ENCODE measurements at regions not wholly inside any gene's neighbourhood (a gene's known extent, or its start where the extent isn't known, plus 50 kb on each side); places are given as distances from the start of the nearest gene placed in this dataset.

GRCh38 chr7:152967958-152968357 is 208.4 kb downstream of the ACTR3B start:
- TF ChIP-seq NFIC (IDR thresholded peaks at IDR 0.05) (no peak), CEBPB (IDR thresholded peaks at IDR 0.05) (no peak), USF1 (IDR thresholded peaks at IDR 0.05) (no peak), CREB1 (IDR thresholded peaks at IDR 0.05; ENCODE audit: low read depth) (no peak), ZBTB7A (IDR thresholded peaks at IDR 0.05; ENCODE audit: low read depth) (no peak), TCF12 (IDR thresholded peaks at IDR 0.05; ENCODE audit: low read depth) (no peak), FOXM1 (IDR thresholded peaks at IDR 0.05; ENCODE audit: borderline replicate concordance, low read depth) (no peak), RAD21 (IDR thresholded peaks at IDR 0.05; ENCODE audit: low read depth) (no peak)

GRCh38 chr7:152968514-152968913 is 209.0 kb downstream of the ACTR3B start:
- no peak for TF ChIP-seq CEBPB (IDR thresholded peaks at IDR 0.05)
- TF ChIP-seq MAX (IDR thresholded peaks at IDR 0.05) = no peak
- TF ChIP-seq NFIC (IDR thresholded peaks at IDR 0.05) = no peak
- no peak for TF ChIP-seq REST (IDR thresholded peaks at IDR 0.05; ENCODE audit: low read depth)
- TF ChIP-seq TAF1 (IDR thresholded peaks at IDR 0.05; ENCODE audit: low read depth) = no peak
- no peak for TF ChIP-seq CREB1 (IDR thresholded peaks at IDR 0.05; ENCODE audit: low read depth)

GRCh38 chr7:152969335-152969734 is 209.8 kb downstream of the ACTR3B start:
- no peak for TF ChIP-seq REST (IDR thresholded peaks at IDR 0.05; ENCODE audit: low read depth)
- TF ChIP-seq YY1 (IDR thresholded peaks at IDR 0.05; ENCODE audit: low read depth) = no peak
- no peak for TF ChIP-seq EGR1 (IDR thresholded peaks at IDR 0.05)
- TF ChIP-seq NFIC (IDR thresholded peaks at IDR 0.05) = no peak
- TF ChIP-seq CREB1 (IDR thresholded peaks at IDR 0.05; ENCODE audit: low read depth) = no peak
- no peak for TF ChIP-seq MAX (IDR thresholded peaks at IDR 0.05)
- TF ChIP-seq CEBPB (IDR thresholded peaks at IDR 0.05) = no peak
- no peak for TF ChIP-seq RAD21 (IDR thresholded peaks at IDR 0.05; ENCODE audit: low read depth)
- TF ChIP-seq FOXM1 (IDR thresholded peaks at IDR 0.05; ENCODE audit: borderline replicate concordance, low read depth) = no peak
- TF ChIP-seq TCF12 (IDR thresholded peaks at IDR 0.05; ENCODE audit: low read depth) = no peak
- no peak for TF ChIP-seq USF1 (IDR thresholded peaks at IDR 0.05)
- TF ChIP-seq ZBTB7A (IDR thresholded peaks at IDR 0.05; ENCODE audit: low read depth) = no peak
- no peak for TF ChIP-seq EP300 (IDR thresholded peaks at IDR 0.05; ENCODE audit: borderline replicate concordance)
- no peak for TF ChIP-seq TAF1 (IDR thresholded peaks at IDR 0.05; ENCODE audit: low read depth)
- TF ChIP-seq TEAD4 (IDR thresholded peaks at IDR 0.05) = no peak

GRCh38 chr7:152969839-152970238 is 210.3 kb downstream of the ACTR3B start:
- no peak for TF ChIP-seq EP300 (IDR thresholded peaks at IDR 0.05; ENCODE audit: borderline replicate concordance)
- no peak for TF ChIP-seq TAF1 (IDR thresholded peaks at IDR 0.05; ENCODE audit: low read depth)
- no peak for TF ChIP-seq EGR1 (IDR thresholded peaks at IDR 0.05)
- TF ChIP-seq USF1 (IDR thresholded peaks at IDR 0.05) = no peak
- TF ChIP-seq CREB1 (IDR thresholded peaks at IDR 0.05; ENCODE audit: low read depth) = no peak
- TF ChIP-seq RAD21 (IDR thresholded peaks at IDR 0.05; ENCODE audit: low read depth) = no peak
- no peak for TF ChIP-seq REST (IDR thresholded peaks at IDR 0.05; ENCODE audit: low read depth)
- no peak for TF ChIP-seq FOXM1 (IDR thresholded peaks at IDR 0.05; ENCODE audit: borderline replicate concordance, low read depth)
- no peak for TF ChIP-seq TCF12 (IDR thresholded peaks at IDR 0.05; ENCODE audit: low read depth)
- no peak for TF ChIP-seq TEAD4 (IDR thresholded peaks at IDR 0.05)
- no peak for TF ChIP-seq ZBTB7A (IDR thresholded peaks at IDR 0.05; ENCODE audit: low read depth)
- no peak for TF ChIP-seq YY1 (IDR thresholded peaks at IDR 0.05; ENCODE audit: low read depth)
